Transverse colon (tissue), 3 donors: ENCODE measurements at regions not wholly inside any gene's neighbourhood (a gene's known extent, or its start where the extent isn't known, plus 50 kb on each side); places are given as distances from the start of the nearest gene placed in this dataset.

Experiments
- CTCF ChIP-seq, 5 experiments: fragments of 200-600 bp in 3 of 5; fragments of 450-650 bp in 2 of 5; sonication (generic) in 3 of 5; IDR thresholded peaks; 1 replicate in 2 of 5; 2 replicates in 3 of 5; pipeline ENCODE4 v1.5.1; 2016 to 2017; ENCODE audit warnings: antibody characterized with exemption in 5 of 5, inconsistent platforms in 3 of 5, mild to moderate bottlenecking in 2 of 5, moderate library complexity in 1 of 5
- POLR2A ChIP-seq: fragments of 450-650 bp; IDR thresholded peaks from one replicate; pipeline ENCODE4 v1.6.1; 2016; ENCODE audit warnings: antibody characterized with exemption, mild to moderate bottlenecking, moderate library complexity

- TF ChIP-seq CTCF (IDR thresholded peaks at IDR 0.05) (no peak), POLR2A (no peak)
Observed at GRCh38 chr2:12041236-12041635, 294.8 kb downstream of the LPIN1 start.
